HepG2 (cell line): ENCODE measurements at regions not wholly inside any gene's neighbourhood (a gene's known extent, or its start where the extent isn't known, plus 50 kb on each side); places are given as distances from the start of the nearest gene placed in this dataset.

Experiments used
- CBX1 ChIP-seq: IDR thresholded peaks from one replicate; pipeline ENCODE4 v1.6.1; 2016; ENCODE audit warnings: antibody characterized with exemption, low read depth
- CC2D1A ChIP-seq: sonication (generic); formaldehyde crosslinking; IDR thresholded peaks from 2 replicates; pipeline ENCODE4 v1.8.1; 2023; ENCODE audit warnings: mild to moderate bottlenecking, missing genetic modification reagents
- GATAD1 ChIP-seq: IDR thresholded peaks from 2 replicates; pipeline ENCODE4 v1.6.1; 2016; ENCODE audit warnings: missing genetic modification reagents, missing compliant biosample characterization
- KLF16 ChIP-seq, 2 experiments: sonication (generic) in 1 of 2; formaldehyde crosslinking in 1 of 2; IDR thresholded peaks; 2 replicates each; pipeline versions ENCODE4 v1.6.1 to v1.8.0; 2016 to 2023; ENCODE audit warnings: missing genetic modification reagents in 2 of 2, missing compliant biosample characterization in 1 of 2
- NONO ChIP-seq, 2 experiments: fragments of 450-650 bp in 1 of 2; sonication (generic) in 1 of 2; formaldehyde crosslinking in 1 of 2; IDR thresholded peaks in 1 of 2; conservative IDR thresholded peaks in 1 of 2; 2 replicates each; pipeline versions ENCODE4 v1.6.1 to v1.8.0; 2017 to 2022; ENCODE audit warnings: mild to moderate bottlenecking in 1 of 2, missing genetic modification reagents in 1 of 2, moderate library complexity in 1 of 2
- PCBP1 ChIP-seq: fragments of 200-400 bp; formaldehyde crosslinking; IDR thresholded peaks from 2 replicates; pipeline ENCODE4 v1.6.1; 2017; ENCODE audit warnings: mild to moderate bottlenecking, low read depth, low read length, borderline replicate concordance
- REST ChIP-seq, 2 experiments: IDR thresholded peaks; 2 replicates each; pipeline ENCODE4 v1.6.1; 2011 to 2012; ENCODE audit warnings: low read length in 2 of 2, borderline replicate concordance in 1 of 2, low read depth in 1 of 2, mild to moderate bottlenecking in 1 of 2, moderate library complexity in 1 of 2
- TP53 ChIP-seq: sonication (generic); formaldehyde crosslinking; conservative IDR thresholded peaks from 2 replicates; pipeline ENCODE4 v1.4.0; 2020; ENCODE audit warnings: missing genetic modification reagents
- ZNF281 ChIP-seq: sonication (generic); formaldehyde crosslinking; IDR thresholded peaks from 2 replicates; pipeline ENCODE4 v1.4.0; 2020; ENCODE audit warnings: missing genetic modification reagents, borderline replicate concordance
- ZNF737 ChIP-seq: sonication (generic); formaldehyde crosslinking; IDR thresholded peaks from 2 replicates; pipeline ENCODE4 v1.5.0; 2020; ENCODE audit warnings: missing genetic modification reagents, mild to moderate bottlenecking, borderline replicate concordance
- TF ChIP-seq, protein P1 (sequence below): sonication (generic); formaldehyde crosslinking; IDR thresholded peaks from 2 replicates; pipeline ENCODE4 v1.5.0; 2020; ENCODE audit warnings: mild to moderate bottlenecking, missing genetic modification reagents, moderate library complexity
- TF ChIP-seq, protein P2 (sequence below): sonication (generic); formaldehyde crosslinking; IDR thresholded peaks from 2 replicates; pipeline ENCODE4 v1.9.0; 2021; ENCODE audit warnings: missing genetic modification reagents, borderline replicate concordance

GRCh38 chr18:38025433-38026038 is 459.9 kb upstream of the CELF4 start:
- TF ChIP-seq CBX1 (no peak), CC2D1A (CRISPR knock-in tag) (no peak), NONO (IDR thresholded peaks at IDR 0.05) (no peak), NONO (CRISPR knock-in tag; conservative IDR thresholded peaks at IDR 0.05) (no peak), ZNF281 (no peak), GATAD1 (no peak), PCBP1 (no peak), KLF16 (CRISPR knock-in tag; IDR thresholded peaks at IDR 0.05) (no peak), REST (IDR thresholded peaks at IDR 0.05; ENCODE audit: borderline replicate concordance in 1 of 2, low read depth in 1 of 2, low read length in 2 of 2) (no peak), TP53 (CRISPR knock-in tag) (no peak), ZNF737 (CRISPR knock-in tag) (no peak)
- TF ChIP-seq, protein P1, sequence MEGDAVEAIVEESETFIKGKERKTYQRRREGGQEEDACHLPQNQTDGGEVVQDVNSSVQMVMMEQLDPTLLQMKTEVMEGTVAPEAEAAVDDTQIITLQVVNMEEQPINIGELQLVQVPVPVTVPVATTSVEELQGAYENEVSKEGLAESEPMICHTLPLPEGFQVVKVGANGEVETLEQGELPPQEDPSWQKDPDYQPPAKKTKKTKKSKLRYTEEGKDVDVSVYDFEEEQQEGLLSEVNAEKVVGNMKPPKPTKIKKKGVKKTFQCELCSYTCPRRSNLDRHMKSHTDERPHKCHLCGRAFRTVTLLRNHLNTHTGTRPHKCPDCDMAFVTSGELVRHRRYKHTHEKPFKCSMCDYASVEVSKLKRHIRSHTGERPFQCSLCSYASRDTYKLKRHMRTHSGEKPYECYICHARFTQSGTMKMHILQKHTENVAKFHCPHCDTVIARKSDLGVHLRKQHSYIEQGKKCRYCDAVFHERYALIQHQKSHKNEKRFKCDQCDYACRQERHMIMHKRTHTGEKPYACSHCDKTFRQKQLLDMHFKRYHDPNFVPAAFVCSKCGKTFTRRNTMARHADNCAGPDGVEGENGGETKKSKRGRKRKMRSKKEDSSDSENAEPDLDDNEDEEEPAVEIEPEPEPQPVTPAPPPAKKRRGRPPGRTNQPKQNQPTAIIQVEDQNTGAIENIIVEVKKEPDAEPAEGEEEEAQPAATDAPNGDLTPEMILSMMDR = no peak
- TF ChIP-seq, protein P2, sequence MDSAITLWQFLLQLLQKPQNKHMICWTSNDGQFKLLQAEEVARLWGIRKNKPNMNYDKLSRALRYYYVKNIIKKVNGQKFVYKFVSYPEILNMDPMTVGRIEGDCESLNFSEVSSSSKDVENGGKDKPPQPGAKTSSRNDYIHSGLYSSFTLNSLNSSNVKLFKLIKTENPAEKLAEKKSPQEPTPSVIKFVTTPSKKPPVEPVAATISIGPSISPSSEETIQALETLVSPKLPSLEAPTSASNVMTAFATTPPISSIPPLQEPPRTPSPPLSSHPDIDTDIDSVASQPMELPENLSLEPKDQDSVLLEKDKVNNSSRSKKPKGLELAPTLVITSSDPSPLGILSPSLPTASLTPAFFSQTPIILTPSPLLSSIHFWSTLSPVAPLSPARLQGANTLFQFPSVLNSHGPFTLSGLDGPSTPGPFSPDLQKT (CRISPR knock-in tag) = no peak
